Liver (tissue), 8 donors: ENCODE measurements at regions not wholly inside any gene's neighbourhood (a gene's known extent, or its start where the extent isn't known, plus 50 kb on each side); places are given as distances from the start of the nearest gene placed in this dataset.
A peak's percentile ranks its signal among the peaks of the same experiment; 100 is the strongest.

Experiments
- DNase-seq: peaks from one replicate; pipeline ENCODE4 v3.0.0-alpha.2; 2017; ENCODE audit warnings: low spot score
- H3K27ac ChIP-seq, 2 donors: one replicate each; pipeline ENCODE4 v1.7.0; 2013; ENCODE audit warnings: inconsistent platforms in 2 of 2, low read length in 2 of 2, control low read depth in 1 of 2, low read depth in 1 of 2, mild to moderate bottlenecking in 1 of 2
- H3K27me3 ChIP-seq, 4 donors: one replicate each; pipeline versions ENCODE4 v1.6.1 to v1.7.0; 2013; ENCODE audit warnings: low read length in 3 of 4, inconsistent platforms in 1 of 4, mild to moderate bottlenecking in 1 of 4, moderate library complexity in 1 of 4; ENCODE audit not compliant: control insufficient read depth in 4 of 4, insufficient read depth in 4 of 4
- H3K36me3 ChIP-seq, 4 donors: one replicate each; pipeline versions ENCODE4 v1.6.1 to v1.7.0; 2013; ENCODE audit warnings: low read length in 3 of 4, mild to moderate bottlenecking in 3 of 4, low read depth in 1 of 4, moderate library complexity in 1 of 4; ENCODE audit not compliant: control insufficient read depth in 4 of 4, insufficient read depth in 3 of 4
- H3K4me1 ChIP-seq, 4 donors: one replicate each; pipeline versions ENCODE4 v1.6.1 to v1.7.0; 2013; ENCODE audit warnings: low read length in 3 of 4, mild to moderate bottlenecking in 3 of 4, moderate library complexity in 1 of 4; ENCODE audit not compliant: control insufficient read depth in 4 of 4, insufficient read depth in 4 of 4
- H3K4me3 ChIP-seq, 3 donors: one replicate each; pipeline versions ENCODE4 v1.6.1 to v1.7.0; 2013; ENCODE audit warnings: low read length in 3 of 3, control low read depth in 1 of 3, low read depth in 1 of 3, mild to moderate bottlenecking in 1 of 3
- H3K9ac ChIP-seq, 2 donors: one replicate each; pipeline ENCODE4 v1.7.0; 2013; ENCODE audit warnings: low read length in 2 of 2, mild to moderate bottlenecking in 2 of 2, moderate library complexity in 2 of 2, control low read depth in 1 of 2, low read depth in 1 of 2
- H3K9me3 ChIP-seq, 4 donors: one replicate each; pipeline versions ENCODE4 v1.6.1 to v1.7.0; 2013; ENCODE audit warnings: low read length in 3 of 4; ENCODE audit not compliant: control insufficient read depth in 4 of 4
- ATF3 ChIP-seq: IDR thresholded peaks from 2 replicates; pipeline ENCODE4 v1.6.1; 2016; ENCODE audit warnings: antibody characterized with exemption
- EGR1 ChIP-seq, 2 donors: IDR thresholded peaks; 2 replicates each; pipeline ENCODE4 v1.6.1; 2016 to 2018; ENCODE audit warnings: antibody characterized with exemption in 2 of 2, low read depth in 2 of 2
- FOXA1 ChIP-seq: IDR thresholded peaks from 2 replicates; pipeline ENCODE4 v1.6.1; 2016; ENCODE audit warnings: antibody characterized with exemption
- FOXA2 ChIP-seq: IDR thresholded peaks from 2 replicates; pipeline ENCODE4 v1.6.1; 2016; ENCODE audit warnings: antibody characterized with exemption
- HNF4A ChIP-seq, 2 donors: conservative IDR thresholded peaks; 2 replicates each; pipeline ENCODE4 v1.6.1; 2016; ENCODE audit warnings: antibody characterized with exemption in 2 of 2, mild to moderate bottlenecking in 2 of 2
- HNF4G ChIP-seq: IDR thresholded peaks from 2 replicates; pipeline ENCODE4 v1.6.1; 2016; ENCODE audit warnings: antibody characterized with exemption
- JUND ChIP-seq, 2 donors: IDR thresholded peaks; 2 replicates each; pipeline ENCODE4 v1.6.1; 2016; ENCODE audit warnings: antibody characterized with exemption in 2 of 2
- NR2F2 ChIP-seq: IDR thresholded peaks from 2 replicates; pipeline ENCODE4 v1.6.1; 2016; ENCODE audit warnings: antibody characterized with exemption
- RAD21 ChIP-seq, 2 donors: IDR thresholded peaks; 2 replicates each; pipeline ENCODE4 v1.6.1; 2016; ENCODE audit warnings: antibody characterized with exemption in 2 of 2, mild to moderate bottlenecking in 2 of 2
- RXRA ChIP-seq, 2 donors: IDR thresholded peaks; 2 replicates each; pipeline ENCODE4 v1.6.1; 2017 to 2018; ENCODE audit warnings: antibody characterized with exemption in 2 of 2, mild to moderate bottlenecking in 1 of 2
- SP1 ChIP-seq: IDR thresholded peaks from 2 replicates; pipeline ENCODE4 v1.6.1; 2018; ENCODE audit warnings: antibody characterized with exemption, mild to moderate bottlenecking
- TAF1 ChIP-seq: conservative IDR thresholded peaks from 2 replicates; pipeline ENCODE4 v1.6.1; 2016; ENCODE audit warnings: antibody characterized with exemption, mild to moderate bottlenecking
- YY1 ChIP-seq: IDR thresholded peaks from 2 replicates; pipeline ENCODE4 v1.6.1; 2016; ENCODE audit warnings: antibody characterized with exemption, mild to moderate bottlenecking
- WGBS: extraction: QIAGEN DNeasy Blood & Tissue Kit; methylation state at CpG from one replicate; pipeline ENCODE4 v1.1.7; 2013; 5-methylcytosine and 5-hydroxymethylcytosine counted together
- TF ChIP-seq, protein P1 (sequence below): IDR thresholded peaks from 2 replicates; pipeline ENCODE4 v1.6.1; 2016; ENCODE audit warnings: antibody characterized with exemption
- TF ChIP-seq, protein P2 (sequence below): IDR thresholded peaks from 2 replicates; pipeline ENCODE4 v1.6.1; 2016; ENCODE audit warnings: antibody characterized with exemption, mild to moderate bottlenecking
- TF ChIP-seq, protein P3 (sequence below): fragments of 150-350 bp; IDR thresholded peaks from 2 replicates; pipeline ENCODE4 v1.5.1; 2017; ENCODE audit warnings: improper control_type of control experiment, low read depth, low read length; ENCODE audit not compliant: missing input control
- TF ChIP-seq, protein P4 (sequence below): IDR thresholded peaks from 2 replicates; pipeline ENCODE4 v1.6.1; 2016; ENCODE audit warnings: antibody characterized with exemption
- donor health status: healthy.
- donor health status: healthy.
- donor health status: healthy.
- donor health status: healthy.
- donor health status: healthy.

GRCh38 chr3:186464424-186465093 is 79.6 kb downstream of the CRYGS start:
- Histone ChIP-seq H3K4me1 (no peaks in the 10 kb centered on the region), H3K9me3 (no peaks in the 10 kb centered on the region), H3K27ac (no peak overlapping the region), H3K4me3 (no peak overlapping the region), H3K9ac (no peak overlapping the region), H3K36me3 (no peaks in the 10 kb centered on the region), H3K27me3 (no peaks in the 10 kb centered on the region)
- DNase-seq = no peak
- TF ChIP-seq RAD21 (IDR thresholded peaks at IDR 0.05) = peak in 1 of 2 donors; percentile 34
- TF ChIP-seq ATF3 = no peak
- 82% methylated on average over 3 of the region's 3 CpGs for WGBS

GRCh38 chr3:186461141-186461540 is 83.0 kb downstream of the CRYGS start:
- Histone ChIP-seq H3K4me1 (no peaks in the 10 kb centered on the region), H3K36me3 (no peaks in the 10 kb centered on the region), H3K27ac (no peak overlapping the region), H3K9me3 (no peaks in the 10 kb centered on the region), H3K27me3 (no peaks in the 10 kb centered on the region), H3K9ac (no peak overlapping the region), H3K4me3 (no peak overlapping the region)
- WGBS = 74% methylated on average over 1 of the region's 1 CpG
- no peak for TF ChIP-seq YY1
- TF ChIP-seq, protein P1, sequence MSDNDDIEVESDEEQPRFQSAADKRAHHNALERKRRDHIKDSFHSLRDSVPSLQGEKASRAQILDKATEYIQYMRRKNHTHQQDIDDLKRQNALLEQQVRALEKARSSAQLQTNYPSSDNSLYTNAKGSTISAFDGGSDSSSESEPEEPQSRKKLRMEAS = no peak
- TF ChIP-seq EGR1 (IDR thresholded peaks at IDR 0.05; ENCODE audit: low read depth in 2 of 2) = no peak
- TF ChIP-seq ATF3 = no peak
- no peak for TF ChIP-seq FOXA2
- no peak for TF ChIP-seq RAD21 (IDR thresholded peaks at IDR 0.05)
- TF ChIP-seq FOXA1 = no peak
- TF ChIP-seq, protein P2, sequence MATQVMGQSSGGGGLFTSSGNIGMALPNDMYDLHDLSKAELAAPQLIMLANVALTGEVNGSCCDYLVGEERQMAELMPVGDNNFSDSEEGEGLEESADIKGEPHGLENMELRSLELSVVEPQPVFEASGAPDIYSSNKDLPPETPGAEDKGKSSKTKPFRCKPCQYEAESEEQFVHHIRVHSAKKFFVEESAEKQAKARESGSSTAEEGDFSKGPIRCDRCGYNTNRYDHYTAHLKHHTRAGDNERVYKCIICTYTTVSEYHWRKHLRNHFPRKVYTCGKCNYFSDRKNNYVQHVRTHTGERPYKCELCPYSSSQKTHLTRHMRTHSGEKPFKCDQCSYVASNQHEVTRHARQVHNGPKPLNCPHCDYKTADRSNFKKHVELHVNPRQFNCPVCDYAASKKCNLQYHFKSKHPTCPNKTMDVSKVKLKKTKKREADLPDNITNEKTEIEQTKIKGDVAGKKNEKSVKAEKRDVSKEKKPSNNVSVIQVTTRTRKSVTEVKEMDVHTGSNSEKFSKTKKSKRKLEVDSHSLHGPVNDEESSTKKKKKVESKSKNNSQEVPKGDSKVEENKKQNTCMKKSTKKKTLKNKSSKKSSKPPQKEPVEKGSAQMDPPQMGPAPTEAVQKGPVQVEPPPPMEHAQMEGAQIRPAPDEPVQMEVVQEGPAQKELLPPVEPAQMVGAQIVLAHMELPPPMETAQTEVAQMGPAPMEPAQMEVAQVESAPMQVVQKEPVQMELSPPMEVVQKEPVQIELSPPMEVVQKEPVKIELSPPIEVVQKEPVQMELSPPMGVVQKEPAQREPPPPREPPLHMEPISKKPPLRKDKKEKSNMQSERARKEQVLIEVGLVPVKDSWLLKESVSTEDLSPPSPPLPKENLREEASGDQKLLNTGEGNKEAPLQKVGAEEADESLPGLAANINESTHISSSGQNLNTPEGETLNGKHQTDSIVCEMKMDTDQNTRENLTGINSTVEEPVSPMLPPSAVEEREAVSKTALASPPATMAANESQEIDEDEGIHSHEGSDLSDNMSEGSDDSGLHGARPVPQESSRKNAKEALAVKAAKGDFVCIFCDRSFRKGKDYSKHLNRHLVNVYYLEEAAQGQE = no peak
- TF ChIP-seq RXRA (IDR thresholded peaks at IDR 0.05) = no peak
- no peak for TF ChIP-seq SP1
- no peak for TF ChIP-seq JUND (IDR thresholded peaks at IDR 0.05)
- no peak for TF ChIP-seq NR2F2
- TF ChIP-seq TAF1 = no peak
- TF ChIP-seq HNF4A (conservative IDR thresholded peaks at IDR 0.05) = no peak
- TF ChIP-seq, protein P3, sequence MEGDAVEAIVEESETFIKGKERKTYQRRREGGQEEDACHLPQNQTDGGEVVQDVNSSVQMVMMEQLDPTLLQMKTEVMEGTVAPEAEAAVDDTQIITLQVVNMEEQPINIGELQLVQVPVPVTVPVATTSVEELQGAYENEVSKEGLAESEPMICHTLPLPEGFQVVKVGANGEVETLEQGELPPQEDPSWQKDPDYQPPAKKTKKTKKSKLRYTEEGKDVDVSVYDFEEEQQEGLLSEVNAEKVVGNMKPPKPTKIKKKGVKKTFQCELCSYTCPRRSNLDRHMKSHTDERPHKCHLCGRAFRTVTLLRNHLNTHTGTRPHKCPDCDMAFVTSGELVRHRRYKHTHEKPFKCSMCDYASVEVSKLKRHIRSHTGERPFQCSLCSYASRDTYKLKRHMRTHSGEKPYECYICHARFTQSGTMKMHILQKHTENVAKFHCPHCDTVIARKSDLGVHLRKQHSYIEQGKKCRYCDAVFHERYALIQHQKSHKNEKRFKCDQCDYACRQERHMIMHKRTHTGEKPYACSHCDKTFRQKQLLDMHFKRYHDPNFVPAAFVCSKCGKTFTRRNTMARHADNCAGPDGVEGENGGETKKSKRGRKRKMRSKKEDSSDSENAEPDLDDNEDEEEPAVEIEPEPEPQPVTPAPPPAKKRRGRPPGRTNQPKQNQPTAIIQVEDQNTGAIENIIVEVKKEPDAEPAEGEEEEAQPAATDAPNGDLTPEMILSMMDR = no peak
- TF ChIP-seq, protein P4, sequence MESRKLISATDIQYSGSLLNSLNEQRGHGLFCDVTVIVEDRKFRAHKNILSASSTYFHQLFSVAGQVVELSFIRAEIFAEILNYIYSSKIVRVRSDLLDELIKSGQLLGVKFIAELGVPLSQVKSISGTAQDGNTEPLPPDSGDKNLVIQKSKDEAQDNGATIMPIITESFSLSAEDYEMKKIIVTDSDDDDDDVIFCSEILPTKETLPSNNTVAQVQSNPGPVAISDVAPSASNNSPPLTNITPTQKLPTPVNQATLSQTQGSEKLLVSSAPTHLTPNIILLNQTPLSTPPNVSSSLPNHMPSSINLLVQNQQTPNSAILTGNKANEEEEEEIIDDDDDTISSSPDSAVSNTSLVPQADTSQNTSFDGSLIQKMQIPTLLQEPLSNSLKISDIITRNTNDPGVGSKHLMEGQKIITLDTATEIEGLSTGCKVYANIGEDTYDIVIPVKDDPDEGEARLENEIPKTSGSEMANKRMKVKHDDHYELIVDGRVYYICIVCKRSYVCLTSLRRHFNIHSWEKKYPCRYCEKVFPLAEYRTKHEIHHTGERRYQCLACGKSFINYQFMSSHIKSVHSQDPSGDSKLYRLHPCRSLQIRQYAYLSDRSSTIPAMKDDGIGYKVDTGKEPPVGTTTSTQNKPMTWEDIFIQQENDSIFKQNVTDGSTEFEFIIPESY = no peak
- no peak for TF ChIP-seq HNF4G
- DNase-seq = no peak
